ENCODE measurements at regions not wholly inside any gene's neighbourhood (a gene's known extent, or its start where the extent isn't known, plus 50 kb on each side); places are given as distances from the start of the nearest gene placed in this dataset.

GRCh38 chr6:112626468-112627082 lies 279.4 kb downstream of the RFPL4B start:
- Mint-ChIP-seq H3K4me1 (no peaks in the 10 kb centered on the region), H3K27me3 (ENCODE audit: low read depth in 3 of 3) (peaks cover 0 to 1% (median 0%) of the 10 kb centered on the region in 3 donors), H3K36me3 (no peaks in the 10 kb centered on the region), H3K4me3 (no peak overlapping the region), H3K9me3 (peaks cover 0 to 4% (median 2%) of the 10 kb centered on the region in 6 donors), H3K27ac (no peak overlapping the region)
- no peak for DNase-seq

- no peak for DNase-seq
- Mint-ChIP-seq H3K27ac (no peak overlapping the region), H3K4me1 (no peaks in the 10 kb centered on the region), H3K9me3 (peaks cover 0 to 6% (median 1%) of the 10 kb centered on the region in 6 donors), H3K36me3 (no peaks in the 10 kb centered on the region), H3K4me3 (no peak overlapping the region), H3K27me3 (ENCODE audit: low read depth in 3 of 3) (peaks cover 0 to 1% (median 0%) of the 10 kb centered on the region in 3 donors)
Observed at GRCh38 chr6:112634376-112634775, 287.2 kb downstream of the RFPL4B start.

- Mint-ChIP-seq H3K36me3 (no peaks in the 10 kb centered on the region), H3K4me1 (no peaks in the 10 kb centered on the region), H3K27me3 (ENCODE audit: low read depth in 3 of 3) (no peaks in the 10 kb centered on the region), H3K27ac (no peak overlapping the region), H3K9me3 (peaks cover 0 to 5% (median under 1%) of the 10 kb centered on the region in 6 donors), H3K4me3 (no peak overlapping the region)
- DNase-seq: no peak
Observed at GRCh38 chr6:112636650-112637262, 289.6 kb downstream of the RFPL4B start.

- Mint-ChIP-seq H3K4me1 (no peaks in the 10 kb centered on the region), H3K27me3 (ENCODE audit: low read depth in 3 of 3) (no peaks in the 10 kb centered on the region), H3K4me3 (no peak overlapping the region), H3K36me3 (no peaks in the 10 kb centered on the region), H3K27ac (no peak overlapping the region), H3K9me3 (peaks cover 0 to 2% (median 0%) of the 10 kb centered on the region in 6 donors)
- DNase-seq: no peak
Observed at GRCh38 chr6:112639391-112639831, 292.3 kb downstream of the RFPL4B start.

- Mint-ChIP-seq H3K27me3 (ENCODE audit: low read depth in 3 of 3) (no peaks in the 10 kb centered on the region), H3K4me1 (no peaks in the 10 kb centered on the region), H3K27ac (no peak overlapping the region), H3K9me3 (peaks cover 0 to 5% (median 0%) of the 10 kb centered on the region in 6 donors), H3K36me3 (no peaks in the 10 kb centered on the region), H3K4me3 (no peak overlapping the region)
- DNase-seq: no peak
Observed at GRCh38 chr6:112640891-112641290, 293.8 kb downstream of the RFPL4B start.

- Mint-ChIP-seq H3K4me1 (peaks cover 2 to 14% of the 10 kb centered on the region in 2 donors), H3K9me3 (peaks cover 0 to 4% (median 1%) of the 10 kb centered on the region in 6 donors), H3K36me3 (no peaks in the 10 kb centered on the region), H3K27ac (no peak overlapping the region), H3K4me3 (no peak overlapping the region), H3K27me3 (ENCODE audit: low read depth in 3 of 3) (peaks cover 0 to 1% (median 0%) of the 10 kb centered on the region in 3 donors)
- DNase-seq: no peak
Observed at GRCh38 chr6:112649853-112650252, 302.7 kb downstream of the RFPL4B start.

GRCh38 chr6:112651239-112651638 lies 304.1 kb downstream of the RFPL4B start:
- H3K4me1 Mint-ChIP-seq: peaks cover 2 to 14% of the 10 kb centered on the region in 2 donors

GRCh38 chr6:112659912-112660311 lies 312.8 kb downstream of the RFPL4B start:
- no peak for DNase-seq
- Mint-ChIP-seq H3K27ac (no peak overlapping the region), H3K36me3 (no peaks in the 10 kb centered on the region), H3K4me3 (no peak overlapping the region), H3K4me1 (no peaks in the 10 kb centered on the region), H3K27me3 (ENCODE audit: low read depth in 3 of 3) (no peaks in the 10 kb centered on the region), H3K9me3 (peaks cover 0 to 2% (median 0%) of the 10 kb centered on the region in 6 donors)

More at GRCh38 chr6:112651239-112651638, 304.1 kb downstream of the RFPL4B start:
- Mint-ChIP-seq H3K27ac (no peak overlapping the region), H3K4me3 (no peak overlapping the region), H3K9me3 (peaks cover 0 to 2% (median 0%) of the 10 kb centered on the region in 6 donors), H3K27me3 (ENCODE audit: low read depth in 3 of 3) (no peaks in the 10 kb centered on the region), H3K36me3 (no peaks in the 10 kb centered on the region)
- no peak for DNase-seq

GRCh38 chr6:112660626-112661025 lies 313.5 kb downstream of the RFPL4B start:
- H3K4me1 Mint-ChIP-seq: no peaks in the 10 kb centered on the region
- H3K36me3 Mint-ChIP-seq: no peaks in the 10 kb centered on the region
- H3K4me3 Mint-ChIP-seq: no peak overlapping the region
- peaks cover 0 to 3% (median 0%) of the 10 kb centered on the region in 3 donors for H3K27me3 Mint-ChIP-seq (ENCODE audit: low read depth in 3 of 3)
- H3K9me3 Mint-ChIP-seq: peaks cover 0 to 2% (median 0%) of the 10 kb centered on the region in 6 donors
- DNase-seq: no peak
- no peak overlapping the region for H3K27ac Mint-ChIP-seq

GRCh38 chr6:112663698-112664097 lies 316.6 kb downstream of the RFPL4B start:
- no peaks in the 10 kb centered on the region for H3K4me1 Mint-ChIP-seq
- H3K27ac Mint-ChIP-seq: no peak overlapping the region
- H3K27me3 Mint-ChIP-seq (ENCODE audit: low read depth in 3 of 3): peaks cover 0 to 3% (median 0%) of the 10 kb centered on the region in 3 donors
- no peak for DNase-seq
- no peaks in the 10 kb centered on the region for H3K36me3 Mint-ChIP-seq
- no peak overlapping the region for H3K4me3 Mint-ChIP-seq
- H3K9me3 Mint-ChIP-seq: peaks cover 0 to 7% (median under 1%) of the 10 kb centered on the region in 6 donors

- Mint-ChIP-seq H3K36me3 (no peaks in the 10 kb centered on the region), H3K4me1 (no peaks in the 10 kb centered on the region), H3K27ac (no peak overlapping the region), H3K9me3 (peaks cover 0 to 7% (median under 1%) of the 10 kb centered on the region in 6 donors), H3K27me3 (ENCODE audit: low read depth in 3 of 3) (peaks cover 0 to 3% (median 0%) of the 10 kb centered on the region in 3 donors), H3K4me3 (no peak overlapping the region)
- no peak for DNase-seq
Observed at GRCh38 chr6:112665114-112665513, 318.0 kb downstream of the RFPL4B start.

- no peak overlapping the region for H3K4me3 Mint-ChIP-seq
- no peaks in the 10 kb centered on the region for H3K36me3 Mint-ChIP-seq
- H3K27me3 Mint-ChIP-seq (ENCODE audit: low read depth in 3 of 3): peaks cover 0 to 3% (median 0%) of the 10 kb centered on the region in 3 donors
- peaks cover 0 to 7% (median under 1%) of the 10 kb centered on the region in 6 donors for H3K9me3 Mint-ChIP-seq
- H3K27ac Mint-ChIP-seq: no peak overlapping the region
- no peak for DNase-seq
- no peaks in the 10 kb centered on the region for H3K4me1 Mint-ChIP-seq
Observed at GRCh38 chr6:112665815-112666214, 318.7 kb downstream of the RFPL4B start.

- Mint-ChIP-seq H3K4me1 (no peaks in the 10 kb centered on the region), H3K9me3 (peaks cover 0 to 7% (median under 1%) of the 10 kb centered on the region in 6 donors), H3K4me3 (no peak overlapping the region), H3K27ac (no peak overlapping the region), H3K36me3 (no peaks in the 10 kb centered on the region), H3K27me3 (ENCODE audit: low read depth in 3 of 3) (peaks cover 0 to 3% (median 0%) of the 10 kb centered on the region in 3 donors)
- DNase-seq: no peak
Observed at GRCh38 chr6:112667427-112667826, 320.3 kb downstream of the RFPL4B start.

- Mint-ChIP-seq H3K4me3 (no peak overlapping the region), H3K27me3 (ENCODE audit: low read depth in 3 of 3) (no peaks in the 10 kb centered on the region), H3K27ac (no peak overlapping the region), H3K36me3 (no peaks in the 10 kb centered on the region), H3K4me1 (no peaks in the 10 kb centered on the region), H3K9me3 (peaks cover 0 to 6% (median 2%) of the 10 kb centered on the region in 6 donors)
- no peak for DNase-seq
Observed at GRCh38 chr6:112680091-112680490, 333.0 kb downstream of the RFPL4B start.

Measured in immature natural killer cell (primary cell).